Effector CD4-positive, alpha-beta T cell (primary cell): ENCODE measurements at regions not wholly inside any gene's neighbourhood (a gene's known extent, or its start where the extent isn't known, plus 50 kb on each side); places are given as distances from the start of the nearest gene placed in this dataset.

Source experiments
- DNase-seq: peaks from one replicate; pipeline ENCODE4 v3.0.0-alpha.2; 2020

- no peak for DNase-seq
Observed at GRCh38 chr5:133853646-133854365, 114.6 kb downstream of the C5orf15 start.

GRCh38 chr5:133851521-133851920 is 116.9 kb downstream of the C5orf15 start:
- DNase-seq: no peak

GRCh38 chr5:133850811-133851210 is 117.6 kb downstream of the C5orf15 start:
- no peak for DNase-seq

- DNase-seq: no peak
Observed at GRCh38 chr5:133849116-133849515, 119.3 kb downstream of the C5orf15 start.

- no peak for DNase-seq
Observed at GRCh38 chr5:133848341-133848811, 120.0 kb downstream of the C5orf15 start.

GRCh38 chr5:133847886-133848285 is 120.5 kb downstream of the C5orf15 start:
- no peak for DNase-seq

- no peak for DNase-seq
Observed at GRCh38 chr5:133847301-133847700, 121.1 kb downstream of the C5orf15 start.

- no peak for DNase-seq
Observed at GRCh38 chr5:133846478-133847226, 121.8 kb downstream of the C5orf15 start.

GRCh38 chr5:133845271-133845670 is 123.2 kb downstream of the C5orf15 start:
- DNase-seq: no peak

- no peak for DNase-seq
Observed at GRCh38 chr5:133844836-133845235, 123.6 kb downstream of the C5orf15 start.

GRCh38 chr5:133843911-133844310 is 124.5 kb downstream of the C5orf15 start:
- DNase-seq: no peak

GRCh38 chr5:133842846-133843611 is 125.4 kb downstream of the C5orf15 start:
- DNase-seq: no peak

- no peak for DNase-seq
Observed at GRCh38 chr5:133841831-133842750, 126.3 kb downstream of the C5orf15 start.

- no peak for DNase-seq
Observed at GRCh38 chr5:133840168-133840567, 128.3 kb downstream of the C5orf15 start.

- no peak for DNase-seq
Observed at GRCh38 chr5:133839721-133840120, 128.7 kb downstream of the C5orf15 start.

GRCh38 chr5:133839090-133839489 is 129.3 kb downstream of the C5orf15 start:
- DNase-seq: no peak

- no peak for DNase-seq
Observed at GRCh38 chr5:133838286-133838685, 130.1 kb downstream of the C5orf15 start.

- DNase-seq: no peak
Observed at GRCh38 chr5:133831491-133832224, 136.8 kb downstream of the C5orf15 start.

- no peak for DNase-seq
Observed at GRCh38 chr5:133830911-133831310, 137.5 kb downstream of the C5orf15 start.

- DNase-seq: no peak
Observed at GRCh38 chr5:133830281-133830680, 138.1 kb downstream of the C5orf15 start.

- no peak for DNase-seq
Observed at GRCh38 chr5:133829786-133830185, 138.6 kb downstream of the C5orf15 start.

GRCh38 chr5:133828722-133829121 is 139.7 kb downstream of the C5orf15 start:
- DNase-seq: no peak
